IPS-18c (cell line): ENCODE measurements at regions not wholly inside any gene's neighbourhood (a gene's known extent, or its start where the extent isn't known, plus 50 kb on each side); places are given as distances from the start of the nearest gene placed in this dataset.

Experiments
- H3K4me3 ChIP-seq: 2 replicates; pipeline ENCODE4 v1.7.0; 2013; ENCODE audit warnings: low read depth, mild to moderate bottlenecking, low read length, moderate library complexity; ENCODE audit not compliant: insufficient read depth
- H3K9me3 ChIP-seq: one replicate; pipeline ENCODE4 v1.6.1; 2013; ENCODE audit warnings: mild to moderate bottlenecking, low read length, moderate library complexity; ENCODE audit not compliant: control insufficient read depth, insufficient read depth

- Histone ChIP-seq H3K9me3 (no peaks in the 10 kb centered on the region), H3K4me3 (no peak overlapping the region)
These were observed 644.2 kb upstream of the CDH9 start for GRCh38 chr5:27682600-27682999.

- H3K9me3 ChIP-seq, result peaks cover 4% of the 10 kb centered on the region
These were observed 614.1 kb upstream of the CDH9 start for GRCh38 chr5:27652505-27652904.

GRCh38 chr5:27639005-27639612 is 600.7 kb upstream of the CDH9 start:
- H3K9me3 ChIP-seq, result no peaks in the 10 kb centered on the region
- no peak overlapping the region for H3K4me3 ChIP-seq

More at GRCh38 chr5:27652505-27652904, 614.1 kb upstream of the CDH9 start:
- H3K4me3 ChIP-seq, result no peak overlapping the region

DNA sequence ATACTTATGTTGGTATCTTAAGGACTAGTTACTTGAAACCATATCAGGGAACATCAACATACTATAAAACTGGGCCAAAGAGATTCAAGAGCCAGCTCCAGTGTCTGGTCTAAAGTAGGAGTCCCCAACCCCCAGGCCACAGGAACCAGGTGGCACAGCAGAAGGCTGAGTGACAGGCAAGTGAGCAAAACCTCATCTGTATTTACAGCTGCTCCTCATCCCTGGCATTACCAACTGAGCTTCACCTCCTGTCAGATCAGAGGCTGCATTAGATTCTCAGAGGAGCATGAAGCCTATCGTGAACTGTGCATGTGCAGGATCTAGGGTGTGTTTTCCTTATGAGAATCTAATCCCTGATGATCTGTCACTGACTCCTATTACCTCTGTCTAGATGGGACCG is 581.6 kb upstream of the CDH9 start:
- Histone ChIP-seq H3K4me3 (no peak overlapping the region), H3K9me3 (no peaks in the 10 kb centered on the region)

- Histone ChIP-seq H3K9me3 (no peaks in the 10 kb centered on the region), H3K4me3 (no peak overlapping the region)
These were observed 573.8 kb upstream of the CDH9 start for GRCh38 chr5:27612161-27612560.

DNA sequence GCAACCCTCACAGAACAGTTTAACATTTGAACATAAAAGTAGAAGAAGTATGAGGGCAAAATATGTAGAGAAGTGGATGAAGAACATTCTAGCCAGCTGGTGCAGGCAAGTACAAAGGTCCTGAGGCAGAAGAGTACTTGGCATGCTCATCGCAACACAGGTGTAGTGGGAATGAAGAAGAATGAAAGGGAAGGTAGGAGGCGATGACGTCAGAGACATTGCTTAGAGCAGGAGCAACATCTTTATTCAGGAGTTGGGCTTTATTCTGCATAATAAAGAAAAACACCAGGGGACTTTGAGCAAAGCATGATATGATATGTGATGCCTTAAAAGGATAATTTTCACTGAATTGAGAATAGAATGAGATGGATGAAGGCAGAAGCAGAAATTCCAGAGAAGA is 570.6 kb upstream of the CDH9 start:
- no peak overlapping the region for H3K4me3 ChIP-seq
- no peaks in the 10 kb centered on the region for H3K9me3 ChIP-seq

- Histone ChIP-seq H3K9me3 (no peaks in the 10 kb centered on the region), H3K4me3 (no peak overlapping the region)
These were observed 560.2 kb upstream of the CDH9 start for GRCh38 chr5:27598576-27598975.

DNA sequence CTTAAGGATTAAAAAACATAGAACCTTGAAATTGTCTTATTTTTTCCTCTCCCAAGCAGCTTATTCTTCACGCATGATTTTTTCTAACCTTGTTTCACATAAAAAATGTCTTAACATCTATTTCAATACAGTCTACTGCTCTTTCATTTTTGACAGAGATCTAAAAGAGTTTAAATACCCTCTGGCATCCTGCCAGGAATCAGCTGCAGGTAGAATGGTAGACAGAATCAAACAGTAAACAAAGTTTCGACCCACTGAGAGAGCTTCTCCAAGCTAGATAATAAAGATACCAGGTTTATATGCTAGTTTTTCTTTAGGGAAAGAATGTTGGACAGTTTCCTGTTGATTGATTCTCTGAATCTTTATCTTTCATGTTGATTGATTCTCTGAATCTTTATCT is 555.8 kb upstream of the CDH9 start:
- Histone ChIP-seq H3K4me3 (no peak overlapping the region), H3K9me3 (no peaks in the 10 kb centered on the region)

- Histone ChIP-seq H3K9me3 (no peaks in the 10 kb centered on the region), H3K4me3 (no peak overlapping the region)
These were observed 553.8 kb upstream of the CDH9 start for GRCh38 chr5:27592231-27592630.

DNA sequence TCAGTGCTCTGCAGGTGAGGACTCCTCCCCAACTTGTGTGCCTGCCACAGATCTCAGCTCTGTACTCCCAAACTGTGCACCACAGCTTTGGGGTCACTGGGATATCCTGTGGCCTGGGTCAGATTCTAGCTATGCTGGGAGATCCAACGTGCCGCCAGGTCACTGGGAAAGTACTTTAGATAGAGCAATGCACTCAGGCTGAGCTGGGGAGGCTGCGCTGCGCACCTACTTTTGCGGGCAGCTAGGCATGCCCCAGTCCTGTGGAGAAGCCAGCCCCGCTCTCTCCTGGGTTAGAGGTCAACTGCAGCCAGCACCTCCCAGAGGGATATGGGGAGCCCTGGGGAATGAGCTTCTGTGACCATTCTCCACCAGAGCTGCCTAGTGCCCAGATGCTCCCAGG is 552.1 kb upstream of the CDH9 start:
- Histone ChIP-seq H3K4me3 (no peak overlapping the region), H3K9me3 (no peaks in the 10 kb centered on the region)

GRCh38 chr5:27578279-27578678 is 539.9 kb upstream of the CDH9 start:
- Histone ChIP-seq H3K9me3 (no peaks in the 10 kb centered on the region), H3K4me3 (no peak overlapping the region)

DNA sequence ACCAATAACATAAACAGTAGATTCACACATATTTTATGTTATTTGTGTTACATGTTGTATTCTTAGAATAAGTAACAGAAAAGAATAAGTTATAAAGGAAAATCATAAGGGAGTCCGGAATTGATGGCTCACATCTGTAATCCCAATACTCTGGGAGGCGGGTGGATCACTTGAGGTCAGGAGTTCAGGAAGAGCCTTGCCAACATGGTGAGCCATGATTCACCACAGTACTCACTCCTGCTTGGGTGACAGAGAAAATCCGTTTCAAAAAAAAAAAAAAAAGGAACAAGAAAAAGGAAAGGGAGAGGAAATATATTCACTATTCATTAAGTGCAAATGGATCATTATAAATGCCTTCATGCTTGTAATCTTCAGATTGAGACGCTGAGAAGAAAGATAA is 533.3 kb upstream of the CDH9 start:
- H3K4me3 ChIP-seq, result no peak overlapping the region

GRCh38 chr5:27568811-27569210 is 530.4 kb upstream of the CDH9 start:
- Histone ChIP-seq H3K9me3 (no peaks in the 10 kb centered on the region), H3K4me3 (no peak overlapping the region)

More for the DNA sequence above, 533.3 kb upstream of the CDH9 start:
- H3K9me3 ChIP-seq, result no peaks in the 10 kb centered on the region

DNA sequence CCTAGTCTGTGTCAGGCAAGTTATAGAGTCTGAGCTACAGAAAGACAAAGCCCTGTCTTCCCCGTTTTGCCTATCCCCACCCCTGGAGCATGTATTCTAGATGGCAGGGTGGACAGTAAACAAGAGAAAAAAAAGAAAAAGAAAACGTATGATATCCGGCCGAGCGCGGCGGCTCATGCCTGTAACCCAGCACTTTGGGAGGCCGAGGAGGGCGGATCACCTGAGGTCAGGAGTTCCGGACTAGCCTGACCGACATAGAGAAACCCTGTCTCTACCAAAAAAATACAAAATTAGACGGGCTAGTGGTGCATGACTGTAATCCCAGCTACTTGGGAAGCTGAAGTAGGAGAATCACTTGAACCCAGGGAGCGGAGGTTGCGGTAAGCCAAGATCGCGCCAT is 523.0 kb upstream of the CDH9 start:
- Histone ChIP-seq H3K9me3 (no peaks in the 10 kb centered on the region), H3K4me3 (no peak overlapping the region)

GRCh38 chr5:27548484-27548883 is 510.1 kb upstream of the CDH9 start:
- Histone ChIP-seq H3K9me3 (no peaks in the 10 kb centered on the region), H3K4me3 (no peak overlapping the region)

DNA sequence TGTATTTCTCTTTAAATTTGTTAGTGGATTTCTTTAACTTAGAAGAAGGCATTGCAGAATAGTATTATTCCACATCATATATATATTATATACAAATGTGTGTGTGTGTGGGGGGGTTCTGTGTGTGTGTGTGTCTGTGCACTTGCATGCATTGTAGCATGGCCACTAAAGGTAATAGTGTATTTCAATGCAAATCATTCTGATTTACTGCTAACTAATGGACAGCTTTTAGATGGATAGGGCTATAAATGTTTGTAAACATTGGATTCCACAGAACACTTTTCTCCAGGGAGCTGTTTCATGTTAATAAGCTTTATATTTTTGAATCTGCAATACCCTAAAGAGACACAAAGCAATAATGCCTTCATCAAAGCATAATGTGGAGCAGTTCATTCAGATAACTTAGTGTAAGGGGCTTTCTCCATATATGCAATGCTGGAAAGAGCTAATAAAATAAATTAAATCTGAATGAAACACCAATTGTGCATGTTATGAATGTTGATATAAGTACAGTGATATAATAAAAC is 496.7 kb upstream of the CDH9 start:
- Histone ChIP-seq H3K4me3 (no peak overlapping the region), H3K9me3 (no peaks in the 10 kb centered on the region)

DNA sequence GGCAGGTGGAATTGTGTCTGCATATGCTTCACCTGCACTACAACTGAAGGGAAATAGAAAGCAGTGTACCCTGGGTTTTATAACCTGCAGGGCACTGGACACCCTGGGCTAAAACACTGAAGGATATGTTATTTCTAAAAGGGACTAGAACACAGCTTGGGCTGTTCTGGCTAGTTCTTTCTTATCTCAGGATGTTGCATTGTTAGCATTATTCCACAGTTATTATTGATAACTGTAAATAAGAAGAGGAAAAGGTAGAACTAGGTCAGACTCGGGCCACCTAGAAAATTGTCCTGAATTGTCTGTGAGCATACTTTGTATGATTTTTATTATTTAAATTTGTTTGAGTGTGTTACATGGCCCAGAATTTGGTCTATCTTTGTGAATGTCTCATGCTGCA is 493.9 kb upstream of the CDH9 start:
- H3K9me3 ChIP-seq, result no peaks in the 10 kb centered on the region
- no peak overlapping the region for H3K4me3 ChIP-seq

- H3K9me3 ChIP-seq, result no peaks in the 10 kb centered on the region
- no peak overlapping the region for H3K4me3 ChIP-seq
These were observed 486.1 kb upstream of the CDH9 start for GRCh38 chr5:27524515-27524914.

GRCh38 chr5:27523629-27524028 is 485.2 kb upstream of the CDH9 start:
- H3K4me3 ChIP-seq, result no peak overlapping the region
- H3K9me3 ChIP-seq, result no peaks in the 10 kb centered on the region
